NCI-H1105 (cell line): ENCODE measurements at regions not wholly inside any gene's neighbourhood (a gene's known extent, or its start where the extent isn't known, plus 50 kb on each side); places are given as distances from the start of the nearest gene placed in this dataset.

ENCODE experiments used
- DNase-seq: peaks from one replicate; lab custom pipeline; 2025; lab: John Stamatoyannopoulos, UW

DNA sequence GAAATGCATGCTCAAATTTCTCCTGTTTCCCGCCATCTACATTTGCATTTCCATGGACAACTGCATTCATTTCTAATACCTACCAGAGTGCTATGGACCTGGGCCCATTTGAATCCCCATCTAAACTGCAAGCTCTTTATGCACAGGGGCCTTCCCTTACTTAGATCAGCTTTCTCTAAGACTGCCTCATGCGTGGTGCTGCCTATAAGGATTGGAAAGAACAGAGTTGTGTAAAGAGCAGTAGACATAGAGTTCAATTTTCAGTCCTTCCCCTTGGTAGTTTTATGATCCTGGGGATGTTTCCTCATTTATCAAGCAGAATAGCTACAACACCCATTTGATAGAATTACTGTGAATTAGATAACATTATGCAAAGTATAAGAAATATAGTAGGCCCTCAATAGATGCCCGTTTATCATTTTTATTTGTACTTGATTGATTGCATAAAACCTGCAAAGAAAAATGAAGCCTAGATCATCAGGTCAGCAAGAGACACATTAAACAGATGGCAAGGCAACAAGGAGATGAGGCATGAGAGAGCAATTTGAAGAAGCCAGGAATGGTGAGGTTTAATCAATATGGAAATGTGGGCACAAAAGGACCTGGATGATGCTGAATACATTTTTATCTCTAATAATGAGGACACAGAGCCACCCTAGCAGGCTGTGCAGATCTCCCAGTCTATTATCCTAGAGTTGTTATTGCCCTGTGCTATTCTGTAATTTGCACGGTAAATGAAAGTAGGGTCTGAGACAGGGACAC is 359.7 kb downstream of the FAM181B start:
- no peak for DNase-seq

DNA sequence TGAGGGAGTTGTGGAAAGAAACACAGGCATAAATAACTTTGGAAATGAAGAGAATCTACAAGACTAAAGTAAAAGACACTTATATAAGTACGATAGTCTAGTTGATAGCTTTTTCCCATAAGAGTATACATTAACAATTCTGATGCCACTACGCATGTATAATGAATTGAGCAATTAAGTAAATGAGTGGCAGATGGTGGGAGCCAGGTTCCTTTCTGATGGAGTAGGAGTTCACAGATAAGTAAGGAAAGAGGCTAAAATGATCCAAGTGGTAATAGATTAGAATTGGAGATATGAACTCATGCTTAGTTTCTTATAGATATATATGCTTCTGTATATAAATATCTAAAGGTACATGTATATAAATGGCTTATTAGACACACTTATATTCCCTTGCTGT is 368.3 kb downstream of the FAM181B start:
- no peak for DNase-seq

DNA sequence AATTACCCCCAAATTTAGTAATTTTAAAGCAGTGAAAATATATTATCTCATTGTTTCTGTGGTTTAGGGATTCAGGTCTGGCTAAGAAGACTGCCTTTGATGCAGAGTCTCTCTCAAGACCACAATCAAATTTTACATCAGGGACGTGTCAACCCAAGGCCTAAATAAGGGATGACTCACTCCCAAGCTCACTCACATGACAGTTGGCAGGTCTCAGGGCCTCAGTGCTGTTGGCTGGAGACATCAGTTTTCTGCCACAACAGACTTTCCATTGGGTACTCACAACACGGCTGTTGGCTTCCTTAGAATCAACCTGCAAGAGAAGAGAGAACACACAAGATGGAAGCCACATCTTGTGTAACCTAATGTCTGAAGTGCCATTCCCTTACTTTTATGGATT is 377.3 kb downstream of the FAM181B start:
- no peak for DNase-seq

DNA sequence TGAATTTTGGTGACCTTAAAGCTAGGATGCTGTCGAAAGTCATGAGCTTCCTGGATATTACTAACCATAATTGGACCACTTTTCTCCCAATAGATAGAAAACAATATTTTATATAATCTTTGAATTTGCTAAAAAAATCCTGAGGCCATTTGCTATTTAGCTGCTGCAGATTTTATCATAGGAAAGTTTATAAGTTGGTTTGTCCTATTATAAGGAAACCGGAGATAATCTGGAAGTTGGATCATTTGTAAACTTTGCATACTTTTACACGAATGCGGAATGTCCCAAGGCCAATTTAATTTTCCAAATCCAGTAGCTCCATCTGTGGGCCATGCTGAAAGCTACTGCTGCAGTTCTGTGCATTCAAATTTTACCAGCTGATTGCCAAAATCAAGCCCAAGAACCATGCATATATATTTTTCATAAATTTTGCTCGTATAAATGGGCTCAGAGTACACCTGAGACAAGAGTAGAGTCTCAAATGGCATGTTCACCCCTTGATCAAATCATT is 378.3 kb downstream of the FAM181B start:
- no peak for DNase-seq

DNA sequence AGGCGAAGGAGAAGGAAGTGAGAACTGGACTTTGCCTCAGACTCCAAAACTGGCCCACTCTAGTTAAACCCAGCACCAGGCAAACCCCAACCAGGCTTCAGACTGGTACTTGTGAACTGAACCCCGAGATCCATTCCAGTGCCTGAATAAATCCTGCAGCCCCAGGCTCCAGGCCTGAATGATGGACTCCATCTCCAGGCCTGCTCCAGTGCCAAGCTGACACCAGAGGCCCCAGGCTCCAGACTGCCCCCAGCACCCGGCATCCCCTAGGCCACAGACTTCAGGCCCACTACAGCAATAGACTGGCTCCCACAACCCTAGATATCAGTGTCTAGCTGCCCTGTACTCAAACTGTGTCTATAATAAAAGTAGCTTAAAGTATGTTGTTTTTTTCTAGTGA is 406.8 kb downstream of the FAM181B start:
- no peak for DNase-seq

DNA sequence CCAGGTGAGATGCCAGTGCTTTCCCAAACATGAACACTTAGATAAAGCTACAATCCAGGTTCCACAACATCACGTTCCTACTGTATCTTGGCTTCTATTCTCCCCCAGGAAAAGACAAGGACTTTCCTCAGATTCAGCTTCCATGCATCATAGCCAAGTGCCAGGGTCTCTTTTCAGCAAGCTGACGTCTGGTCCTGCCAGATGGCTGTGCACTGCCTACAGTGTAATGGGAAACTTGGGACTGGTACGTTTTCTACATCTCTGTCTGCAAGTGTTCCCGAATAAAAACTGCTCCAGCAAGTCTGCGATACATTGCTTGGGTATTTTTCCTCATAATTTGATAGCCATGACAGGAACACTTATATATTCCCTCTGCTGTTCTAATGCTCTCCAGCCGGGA is 412.5 kb downstream of the FAM181B start:
- no peak for DNase-seq

DNA sequence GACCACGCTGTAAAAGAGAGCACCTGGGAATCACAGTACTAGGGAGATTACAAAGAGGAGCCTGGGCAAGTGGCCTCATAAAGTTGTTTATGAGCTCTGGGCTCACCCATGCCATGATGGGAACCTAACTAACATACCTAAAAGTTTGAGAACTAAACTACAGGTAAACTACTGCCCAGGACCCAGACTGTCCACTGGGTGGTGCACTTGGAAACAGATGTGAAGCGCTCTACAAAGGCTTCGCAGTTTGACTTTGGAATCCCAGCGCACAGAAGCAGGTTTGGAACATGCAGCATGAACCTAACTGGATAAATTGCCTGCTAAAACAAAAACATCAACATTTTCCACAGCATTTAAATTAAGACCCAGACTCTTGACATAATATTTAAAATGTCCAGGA is 418.6 kb downstream of the FAM181B start:
- DNase-seq, result peak; percentile 14

DNA sequence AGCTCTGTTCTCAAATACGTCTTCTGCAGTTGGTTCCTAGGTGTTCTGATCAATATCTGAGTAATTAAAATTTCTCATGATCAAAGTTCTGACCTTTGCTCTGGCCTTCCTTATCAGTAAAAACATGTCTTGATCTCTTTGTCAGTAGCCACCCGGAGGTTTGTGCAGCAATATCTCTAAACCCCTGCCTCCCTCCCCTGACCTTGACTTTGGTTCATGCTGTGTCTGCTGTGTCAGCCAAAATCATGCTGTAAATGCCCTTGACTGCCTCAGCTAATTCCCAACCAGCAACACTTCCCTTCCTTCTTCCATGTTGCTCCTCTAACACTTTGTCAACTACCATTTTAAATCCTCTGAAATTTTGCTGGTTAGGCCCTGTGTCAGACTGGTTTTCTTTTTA is 424.7 kb downstream of the FAM181B start:
- DNase-seq, result no peak

DNA sequence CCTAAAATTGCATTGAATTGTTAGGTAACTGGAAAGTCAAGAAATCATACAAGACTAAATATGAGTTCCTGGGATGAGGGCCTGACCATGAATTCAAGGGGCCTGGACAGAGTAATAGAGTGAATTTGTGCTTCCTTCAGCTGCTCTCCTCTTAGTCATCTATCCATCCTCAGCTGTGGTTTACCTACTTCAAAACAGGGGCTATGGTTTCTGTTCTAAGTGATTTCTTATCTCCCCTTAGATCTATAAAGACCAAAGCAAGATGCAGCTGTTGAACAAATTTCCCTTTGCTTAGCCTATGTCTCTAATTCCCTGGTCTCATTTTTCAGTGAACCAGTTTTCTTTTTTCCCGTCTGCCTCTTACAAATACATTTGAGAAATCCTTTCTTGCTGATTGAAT is 428.5 kb downstream of the FAM181B start:
- DNase-seq, result no peak

DNA sequence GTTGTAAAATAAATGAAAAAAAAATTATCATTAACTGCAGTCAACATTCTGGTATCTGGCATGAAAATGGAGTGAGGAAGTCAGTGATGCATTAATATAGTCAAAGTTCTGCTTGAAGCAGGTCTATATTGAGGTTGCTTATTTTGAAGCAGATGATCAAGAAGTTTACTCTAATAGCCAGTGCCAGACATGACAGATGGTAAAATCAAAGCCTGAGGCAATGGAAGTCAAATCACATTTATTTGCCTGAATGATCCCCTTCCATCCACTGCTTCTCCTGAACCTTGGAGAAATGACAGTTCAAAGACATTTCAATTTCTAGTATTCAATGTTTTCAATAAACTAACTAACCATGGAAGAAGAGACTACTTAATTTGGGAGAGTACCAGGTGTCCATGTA is 430.0 kb downstream of the FAM181B start:
- no peak for DNase-seq

DNA sequence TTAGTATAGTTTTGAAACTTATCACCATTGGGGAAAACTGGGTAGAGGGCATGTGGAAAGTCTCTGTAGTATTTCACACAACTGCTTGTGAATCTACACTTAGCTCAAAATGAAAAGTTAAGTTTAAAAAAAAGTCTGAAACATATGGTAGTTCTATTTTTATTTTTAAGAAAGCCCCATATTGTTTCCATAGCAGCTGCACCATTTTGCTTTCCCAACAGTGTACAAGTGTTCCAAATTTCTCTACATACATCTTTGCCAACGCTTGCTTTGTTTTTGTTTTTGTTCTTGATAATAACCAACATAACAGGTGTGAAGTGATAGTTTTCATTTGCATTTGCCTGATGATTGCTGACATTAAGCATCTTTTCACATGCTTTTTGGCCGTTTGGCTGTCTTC is 445.2 kb downstream of the FAM181B start:
- DNase-seq, result no peak

DNA sequence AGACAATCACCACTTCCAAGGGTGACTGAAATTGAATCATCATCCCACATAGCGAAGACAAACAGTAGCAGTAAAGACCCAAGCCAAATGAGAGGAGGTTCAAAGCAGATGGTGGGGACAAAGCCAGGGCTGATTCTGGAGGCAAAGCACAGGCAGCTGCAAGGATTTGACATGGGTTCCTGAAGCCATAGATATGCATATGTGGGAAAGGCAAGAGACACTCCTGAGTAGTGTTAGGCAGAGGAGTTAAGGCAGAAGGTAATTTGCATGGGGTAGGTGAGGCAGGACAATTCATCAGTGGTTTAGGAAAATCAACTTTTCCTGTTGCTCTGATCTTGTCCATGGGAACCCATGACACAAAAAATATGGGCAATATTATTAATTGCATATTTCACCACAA is 462.8 kb downstream of the FAM181B start:
- DNase-seq, result no peak

DNA sequence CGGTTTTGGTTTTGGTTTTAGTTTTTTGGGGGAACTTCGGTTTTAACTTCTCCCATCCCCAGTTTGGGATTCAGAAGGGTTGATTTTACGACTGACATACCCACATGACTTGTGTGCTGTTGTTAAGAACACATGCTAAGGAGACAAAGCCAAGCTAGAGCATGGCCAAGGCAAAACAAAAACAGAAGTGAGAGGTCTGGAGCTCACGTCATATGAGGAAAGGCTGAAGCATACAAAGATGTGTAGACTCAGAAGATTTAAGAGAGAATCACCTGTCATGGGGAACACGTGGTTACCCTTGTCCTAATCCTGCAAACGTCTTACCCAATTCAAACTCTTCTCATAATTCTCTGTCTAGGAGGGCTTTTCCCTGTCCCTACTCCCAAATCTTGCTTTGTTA is 465.0 kb downstream of the FAM181B start:
- DNase-seq, result no peak

DNA sequence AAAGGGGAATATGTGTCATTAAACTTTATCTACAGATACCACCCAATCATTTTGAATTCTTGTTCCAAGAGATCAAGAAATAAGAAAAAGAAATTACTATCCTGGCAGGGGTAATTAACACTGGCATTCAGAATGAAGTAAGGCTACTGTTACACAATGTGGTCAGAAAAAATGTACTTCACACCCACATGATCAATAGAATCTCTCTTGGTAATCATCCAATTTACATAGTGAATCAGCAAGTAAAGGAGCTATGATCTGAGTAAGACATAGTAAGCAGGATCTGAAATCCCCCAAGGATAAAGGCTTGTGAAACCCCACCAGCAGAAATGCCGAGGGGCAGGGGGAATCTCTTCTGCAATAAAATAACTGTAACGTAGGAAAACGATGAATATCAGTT is 466.5 kb downstream of the FAM181B start:
- no peak for DNase-seq

DNA sequence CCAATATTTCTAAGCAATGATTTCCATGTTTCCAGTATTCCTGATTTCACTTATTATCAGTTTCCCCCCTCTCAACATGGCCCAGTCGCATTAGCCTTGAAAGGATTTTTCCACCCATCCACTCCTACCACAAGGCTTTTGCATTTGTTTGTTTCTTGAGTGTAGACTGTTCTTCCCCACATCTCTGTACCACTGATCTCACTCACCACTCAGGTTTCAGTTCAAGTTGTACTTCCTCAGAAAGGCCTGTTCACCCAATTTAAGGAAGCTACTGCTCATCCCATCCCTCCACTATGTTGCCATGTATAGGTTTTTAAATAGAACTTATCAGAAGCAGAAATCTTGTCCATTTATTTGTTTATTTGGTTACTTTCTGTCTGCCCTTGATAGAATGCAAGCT is 472.3 kb downstream of the FAM181B start:
- DNase-seq, result no peak

DNA sequence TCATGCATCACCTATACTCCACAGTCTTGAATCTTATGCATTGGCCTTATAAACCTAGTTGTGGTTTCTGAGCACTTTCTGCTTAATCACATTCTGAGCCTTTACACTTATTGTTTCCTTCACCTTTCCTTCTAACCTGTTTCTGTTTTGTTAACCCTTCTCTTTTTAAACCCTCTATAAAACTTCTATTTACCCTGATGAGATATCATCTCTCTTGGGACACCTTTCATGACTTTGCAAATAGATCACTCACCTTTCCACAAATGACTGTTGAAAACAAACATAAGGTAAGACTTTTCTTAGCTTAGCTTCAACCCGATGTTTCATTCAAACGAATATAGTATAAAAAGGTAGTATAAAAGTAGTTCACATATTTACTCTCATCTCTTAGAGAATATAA is 483.6 kb downstream of the FAM181B start:
- DNase-seq, result no peak

DNA sequence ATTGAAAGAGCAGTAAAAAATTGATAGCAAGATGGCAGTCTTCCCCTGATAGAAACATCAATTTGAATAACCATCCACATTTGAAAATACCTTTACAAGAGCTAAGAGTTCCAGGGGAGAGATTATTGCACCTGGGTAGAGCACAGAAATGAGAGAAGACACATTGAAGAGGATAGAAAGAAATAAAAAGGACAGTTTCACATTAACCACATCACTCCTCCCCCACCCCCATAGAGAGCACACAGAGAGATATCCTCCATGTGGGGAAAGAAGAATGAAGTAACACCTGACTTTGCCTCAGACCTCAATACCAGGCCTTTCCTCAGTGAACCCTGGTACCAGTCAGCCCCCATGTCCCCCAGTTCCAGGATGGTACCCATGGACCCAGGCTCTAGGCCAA is 486.7 kb downstream of the FAM181B start:
- no peak for DNase-seq

DNA sequence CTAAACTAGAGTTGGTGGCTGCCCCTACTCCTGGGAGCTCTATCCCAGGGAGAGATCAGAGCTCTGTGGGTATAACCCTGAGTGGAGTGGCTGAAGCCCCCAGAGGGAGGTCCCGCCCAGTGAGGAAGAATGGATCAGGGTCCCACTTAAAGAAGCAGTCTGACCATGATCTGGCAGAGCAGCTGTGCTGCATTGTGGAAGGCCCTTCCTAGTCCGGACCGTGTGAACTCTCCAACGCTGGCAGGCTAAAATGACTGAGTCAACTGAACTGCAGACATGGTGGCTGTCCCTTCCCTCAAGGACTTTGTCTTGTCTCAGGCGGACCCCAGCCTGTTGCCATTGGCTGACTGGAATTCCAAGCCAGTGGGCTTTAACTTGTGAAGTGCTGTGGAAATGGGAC is 494.2 kb downstream of the FAM181B start:
- DNase-seq, result no peak

DNA sequence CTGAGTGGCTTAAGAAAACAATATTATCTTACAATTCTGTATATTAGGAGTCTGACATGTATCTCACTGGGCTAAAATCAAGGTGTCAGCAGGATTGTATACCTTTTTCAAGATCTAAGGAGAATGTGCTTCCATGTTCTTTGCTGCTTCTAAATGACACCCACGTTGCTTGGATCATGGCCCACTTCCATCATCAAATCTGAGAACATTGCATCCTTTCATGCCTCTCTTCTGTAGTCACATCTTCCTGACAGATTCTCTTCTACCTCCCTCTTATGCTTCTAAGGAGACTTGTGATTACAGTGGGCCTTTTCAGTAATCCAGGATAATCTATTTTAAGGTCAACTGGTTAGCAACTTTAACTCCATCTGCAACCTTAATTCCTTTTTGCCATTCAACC is 499.4 kb downstream of the FAM181B start:
- DNase-seq, result no peak

DNA sequence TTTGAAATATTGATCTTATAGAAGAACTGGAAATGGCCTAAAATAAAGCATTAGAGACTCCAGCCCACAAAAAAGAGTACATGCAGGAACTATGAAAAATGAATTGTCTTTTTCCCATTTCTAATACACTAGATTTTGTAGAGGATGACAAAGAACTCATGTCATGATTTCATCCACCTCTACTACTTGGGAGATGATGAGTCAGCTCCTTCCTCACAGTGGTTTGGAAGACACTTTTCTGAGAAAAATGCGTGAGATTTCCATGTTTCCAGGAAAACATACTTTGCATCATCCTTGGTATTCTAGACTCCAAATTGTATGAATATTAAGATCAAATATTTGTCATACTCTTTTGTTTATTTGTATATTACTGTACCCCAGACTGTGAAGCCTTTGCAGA is 500.5 kb downstream of the FAM181B start:
- no peak for DNase-seq

DNA sequence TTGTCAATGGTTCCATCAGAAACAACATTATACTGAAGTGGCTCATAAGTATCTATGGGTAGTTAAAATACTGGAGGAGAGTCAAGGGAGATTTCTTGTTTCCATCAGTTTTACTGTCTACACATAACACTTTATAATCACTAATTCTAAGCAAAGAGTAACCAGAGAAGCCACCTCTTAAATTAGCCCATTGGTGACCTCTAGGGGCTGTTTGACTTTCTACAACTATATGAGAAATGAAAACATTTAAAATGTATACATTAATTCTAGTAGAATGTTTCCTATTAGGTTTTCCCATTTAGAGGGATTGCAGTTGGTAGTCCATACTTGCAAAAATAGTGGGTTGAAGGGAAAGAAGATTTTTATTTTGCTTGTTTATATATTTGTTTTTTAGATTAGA is 504.3 kb downstream of the FAM181B start:
- peak; percentile 52 for DNase-seq

DNA sequence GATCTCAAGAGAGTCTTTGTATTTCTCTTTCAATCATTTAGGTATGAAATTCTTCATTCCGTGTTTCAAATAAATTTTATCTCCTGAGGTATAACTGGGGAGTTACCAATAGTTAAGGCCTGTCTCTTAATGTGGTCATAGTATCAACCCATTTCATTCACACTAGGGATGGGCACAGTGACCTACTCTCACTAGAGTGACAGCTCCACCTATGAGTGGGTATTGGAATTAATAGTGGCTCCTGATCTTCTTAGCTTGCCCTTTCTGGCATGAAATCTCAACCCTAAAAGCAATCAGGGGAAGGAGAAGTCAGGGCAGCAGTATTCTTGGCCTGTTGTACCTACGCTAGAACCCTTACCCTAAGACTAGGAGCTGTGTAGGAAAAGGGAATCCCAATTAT is 507.7 kb downstream of the FAM181B start:
- no peak for DNase-seq

DNA sequence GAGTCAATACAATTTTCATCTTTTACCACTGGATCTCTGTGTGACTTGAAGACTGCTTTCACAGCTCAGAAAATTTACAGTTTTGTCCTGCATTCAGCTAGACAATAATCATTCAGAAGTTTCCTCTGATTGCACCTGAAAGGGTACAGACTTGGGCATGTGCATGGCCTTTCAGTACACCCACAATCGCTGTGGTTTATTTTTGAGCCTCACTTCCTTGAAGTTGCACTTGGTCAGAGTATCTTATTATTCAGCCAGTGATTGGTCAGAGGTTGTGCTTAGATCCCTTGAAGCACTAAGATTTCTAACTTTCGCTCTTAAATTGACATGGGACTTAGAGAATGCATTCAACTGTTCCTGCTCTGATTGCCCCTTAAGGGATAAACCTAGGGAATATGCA is 508.2 kb downstream of the FAM181B start:
- DNase-seq, result no peak

DNA sequence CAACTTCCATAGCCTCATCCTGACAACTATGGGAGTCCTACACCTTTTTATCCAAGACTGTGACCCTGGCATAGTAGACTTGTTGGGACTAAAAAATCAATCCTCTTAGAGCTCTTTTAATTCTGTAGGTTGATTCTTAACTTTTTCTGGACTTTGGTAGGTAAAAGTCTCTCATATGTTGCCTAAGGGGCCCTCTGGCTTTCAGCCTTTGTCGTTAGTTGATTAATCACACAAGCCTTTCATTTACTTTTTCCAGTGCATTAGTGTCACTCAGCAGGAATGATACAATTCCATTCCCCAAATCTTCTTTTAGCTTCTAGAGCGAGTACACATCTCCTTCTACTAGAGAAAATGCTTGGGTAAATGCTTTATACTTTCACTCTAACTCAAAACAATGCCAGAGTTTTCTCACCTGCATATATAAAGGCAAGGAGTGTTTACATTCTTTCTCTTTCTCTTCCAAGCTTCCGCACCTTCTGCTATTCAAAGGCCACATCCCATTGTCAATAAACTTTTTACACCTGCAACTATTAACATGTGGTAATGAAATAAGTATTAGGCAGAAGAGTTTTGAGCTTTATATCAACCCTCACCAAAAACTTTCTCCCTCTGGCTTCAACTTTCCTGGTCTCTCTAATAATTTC is 516.6 kb downstream of the FAM181B start:
- no peak for DNase-seq
